Mucosa of gallbladder (tissue), 1 donor: ENCODE measurements at regions not wholly inside any gene's neighbourhood (a gene's known extent, or its start where the extent isn't known, plus 50 kb on each side); places are given as distances from the start of the nearest gene placed in this dataset.
"Not testable (repeated sequence)": the region's sequence is repeated elsewhere in the genome, so short reads cannot be mapped to it uniquely, and the experiment has no call there.

Experiments used
- DNase-seq: peaks from one replicate; pipeline ENCODE4 v3.0.0-alpha.2; 2020; ENCODE audit warnings: low spot score
- donor health status: DM: no; HTN: no; CAD: no.

- DNase-seq: no peak
Measured at GRCh38 chr14:87309557-87309956, 683.4 kb downstream of the GALC start.

DNA sequence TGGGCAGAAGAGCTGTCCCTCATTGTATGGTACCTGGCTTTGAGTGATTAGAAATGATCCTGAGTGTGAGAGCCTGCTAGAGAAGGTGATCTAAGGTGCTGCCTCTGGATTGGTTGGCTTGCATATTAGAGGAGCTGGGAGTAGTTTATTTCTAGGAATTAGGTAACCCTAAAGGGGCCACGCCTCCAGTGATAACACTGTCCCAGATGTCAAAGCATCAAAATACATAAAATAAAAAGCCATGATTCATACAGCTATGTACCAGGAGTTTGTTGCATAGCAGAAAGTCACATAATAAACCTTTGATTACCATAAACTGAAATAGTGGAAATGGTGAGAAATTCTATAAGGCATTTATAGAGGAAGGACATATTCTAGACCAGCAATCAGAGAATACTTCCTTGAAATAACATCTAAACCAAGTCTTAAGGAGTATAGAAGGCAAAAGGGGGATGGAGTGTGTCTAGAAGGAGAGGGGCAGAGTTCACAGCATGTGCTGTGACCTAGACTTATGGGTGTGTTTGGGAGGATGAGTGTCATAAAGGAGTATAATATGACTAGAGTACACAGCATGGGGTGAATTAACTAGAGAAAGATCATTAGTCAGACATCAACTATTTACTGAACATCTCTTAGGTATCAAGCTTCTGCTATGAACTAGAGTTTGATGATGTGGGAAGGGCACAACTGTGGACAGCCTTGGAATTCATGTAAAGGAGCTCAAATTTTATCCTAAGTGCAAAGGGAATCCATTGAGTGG, 686.4 kb downstream of the GALC start:
- no peak for DNase-seq

DNA sequence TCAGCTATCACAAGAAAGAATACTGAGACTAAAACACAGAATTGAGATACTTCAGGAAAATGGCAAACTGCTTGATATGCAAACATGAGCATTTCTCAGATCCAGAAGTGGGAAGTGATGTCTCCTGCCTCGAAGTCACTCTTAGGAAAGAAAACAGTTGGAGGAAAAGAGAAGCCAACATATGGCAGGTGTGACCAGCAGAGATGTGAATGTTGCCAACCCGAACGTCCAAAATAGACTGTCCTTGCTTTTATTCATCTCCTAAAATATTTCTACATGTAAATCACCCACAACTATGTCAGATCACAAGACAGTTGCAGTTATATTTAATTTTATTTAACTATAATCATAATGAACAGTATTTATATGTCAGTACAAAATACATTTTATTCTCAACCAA, 687.6 kb downstream of the GALC start:
- no peak for DNase-seq

GRCh38 chr14:87304404-87304803, 688.6 kb downstream of the GALC start:
- no peak for DNase-seq

GRCh38 chr14:87286826-87287225, 706.2 kb downstream of the GALC start:
- no peak for DNase-seq

- DNase-seq: no peak
Measured at GRCh38 chr14:87286191-87286590, 706.8 kb downstream of the GALC start.

DNA sequence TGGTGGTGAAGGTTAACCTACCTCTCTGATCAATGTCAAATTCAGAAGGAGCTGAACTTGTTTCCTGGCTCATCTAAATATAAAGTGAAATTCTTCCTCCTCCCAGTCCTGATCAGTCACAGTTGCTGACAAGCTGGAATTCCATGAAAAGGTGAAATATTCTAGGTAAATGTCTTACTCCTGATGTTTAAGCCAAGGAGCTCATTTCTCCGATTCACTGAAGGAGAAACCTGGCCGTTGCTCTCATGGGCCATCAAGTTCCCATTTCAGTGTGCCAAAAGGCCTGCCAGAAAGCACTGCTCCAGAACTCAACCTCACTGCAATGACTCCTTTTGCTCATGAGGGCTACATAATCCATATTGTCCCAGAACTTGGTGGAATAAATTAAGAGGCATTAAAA, 707.5 kb downstream of the GALC start:
- no peak for DNase-seq

- DNase-seq: no peak
Measured at GRCh38 chr14:87283547-87283946, 709.4 kb downstream of the GALC start.

DNA sequence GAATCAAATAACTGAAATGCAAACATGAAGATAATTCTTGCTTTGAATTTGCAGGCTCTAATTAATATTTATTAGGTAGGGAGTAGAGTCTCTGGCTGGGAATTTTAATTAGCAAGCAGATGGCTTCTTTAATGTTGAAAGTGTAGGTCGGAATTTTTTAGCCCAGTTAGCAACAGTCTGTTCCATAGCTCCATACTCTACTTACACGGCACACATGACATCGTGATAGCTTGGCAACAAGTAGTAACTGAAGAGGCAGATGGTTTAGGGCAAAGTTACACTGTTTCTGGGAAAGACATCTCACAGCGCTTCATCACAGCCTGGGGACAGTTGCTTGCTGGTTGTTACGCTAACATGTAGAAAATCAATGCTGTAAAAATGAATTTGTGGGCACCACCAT, 710.7 kb downstream of the GALC start:
- DNase-seq: no peak

DNA sequence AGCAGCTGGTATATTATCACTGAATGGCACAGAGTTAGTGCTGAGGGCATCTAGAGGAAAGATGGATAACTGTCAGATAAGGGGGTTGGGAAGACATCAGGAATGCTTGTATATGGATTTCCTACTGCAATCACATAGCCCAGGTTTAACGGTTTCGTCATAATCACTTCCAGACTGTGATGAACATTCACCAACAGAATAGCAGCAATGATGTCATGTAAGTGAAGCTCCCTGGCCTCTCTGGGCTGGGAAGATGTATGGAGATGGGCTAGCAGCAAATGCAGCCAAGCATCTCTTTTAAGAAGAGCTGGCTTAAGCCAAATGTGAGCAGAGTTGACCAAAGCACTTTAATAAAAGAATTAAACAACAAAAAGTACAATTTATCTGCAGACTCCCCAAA, 714.6 kb downstream of the GALC start:
- DNase-seq: no peak

DNA sequence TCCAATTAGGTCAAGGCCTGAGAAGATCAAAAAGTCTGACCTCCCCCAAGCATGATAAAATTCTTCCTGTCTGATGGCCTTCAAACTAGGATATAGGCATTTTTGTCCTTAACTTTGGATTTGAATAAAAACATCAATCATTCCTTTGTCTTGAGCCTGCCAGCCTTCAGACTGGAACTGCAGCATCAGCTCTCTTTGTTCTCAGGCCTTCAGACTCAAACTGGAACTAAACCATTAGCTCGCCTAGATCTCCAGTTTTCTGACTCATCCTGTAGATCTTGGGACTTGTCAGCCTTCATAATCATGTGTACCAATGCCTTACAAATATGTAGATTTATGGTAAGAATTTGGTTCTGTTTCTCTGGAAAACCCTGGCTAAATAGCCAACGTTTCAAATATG, 721.7 kb downstream of the GALC start:
- DNase-seq: no peak

- no peak for DNase-seq
Measured at GRCh38 chr14:87268997-87269396, 724.0 kb downstream of the GALC start.

- DNase-seq: no peak
Measured at GRCh38 chr14:87264796-87265195, 728.2 kb downstream of the GALC start.

- DNase-seq: no peak
Measured at GRCh38 chr14:87264272-87264785, 728.7 kb downstream of the GALC start.

- no peak for DNase-seq
Measured at GRCh38 chr14:87261621-87262020, 731.4 kb downstream of the GALC start.

DNA sequence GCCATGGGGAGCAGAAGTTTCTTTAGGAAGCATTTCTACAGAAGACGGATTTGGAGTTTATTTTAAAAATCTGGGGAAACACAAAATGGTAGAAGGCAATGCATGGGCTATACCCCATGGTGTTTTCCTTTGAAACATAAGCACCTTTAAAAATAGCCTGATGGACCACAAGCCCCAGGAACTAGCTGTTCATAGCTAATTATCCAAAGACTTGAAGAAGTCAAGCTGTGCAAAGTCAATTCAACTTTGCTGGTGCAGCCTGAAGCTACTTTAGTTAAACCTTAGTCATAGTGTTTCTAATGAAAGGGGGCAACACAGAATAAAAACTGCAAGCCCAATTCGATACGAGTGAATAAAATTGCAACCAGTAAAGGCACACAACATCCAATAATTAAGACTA, 732.5 kb downstream of the GALC start:
- no peak for DNase-seq

DNA sequence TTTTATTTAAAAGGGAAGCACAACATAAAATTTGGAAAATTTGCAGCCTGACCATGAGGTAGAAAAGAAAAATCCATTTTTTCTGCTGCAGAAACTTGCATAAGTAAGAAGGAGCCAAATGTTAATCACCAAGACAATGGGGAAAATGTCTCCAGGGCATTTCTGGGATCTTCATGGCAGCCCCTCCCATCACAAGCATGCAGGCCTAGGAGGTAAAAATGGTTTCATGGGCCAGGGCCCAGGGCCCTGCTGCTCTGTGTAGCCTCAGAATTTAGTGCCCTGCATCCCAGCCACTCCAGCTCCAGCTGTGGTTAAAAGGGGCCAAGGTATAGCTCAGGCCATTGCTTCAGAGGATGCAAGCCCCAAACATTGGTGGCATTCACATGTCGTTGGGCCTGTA, 735.6 kb downstream of the GALC start:
- no peak for DNase-seq

GRCh38 chr14:87255058-87255457, 737.9 kb downstream of the GALC start:
- DNase-seq: no peak

DNA sequence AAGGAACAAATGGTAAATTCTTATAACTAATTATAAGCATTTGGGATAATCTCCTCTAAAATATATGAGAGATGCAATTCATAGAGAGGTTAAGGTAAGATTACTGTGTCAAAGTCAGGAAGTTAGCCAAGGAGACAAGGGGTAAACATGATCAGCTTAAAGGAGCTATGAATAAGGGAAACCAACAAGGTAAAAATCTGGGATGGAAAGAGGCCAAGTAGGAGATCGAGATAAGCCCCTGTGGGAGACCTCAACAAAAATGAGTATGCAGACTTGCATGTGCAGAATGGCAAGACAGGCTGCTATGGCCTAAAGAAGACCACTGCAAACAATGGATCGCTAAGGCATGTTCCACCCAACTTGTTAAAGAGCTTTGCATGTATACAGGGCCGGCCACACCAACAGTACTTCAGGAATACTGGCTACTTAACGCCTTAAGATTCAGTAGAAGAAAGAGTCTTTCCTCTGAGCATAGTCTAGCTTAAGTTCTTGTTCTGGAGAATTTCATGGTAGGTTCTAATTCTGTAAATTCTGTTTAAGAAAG, 738.6 kb downstream of the GALC start:
- no peak for DNase-seq

DNA sequence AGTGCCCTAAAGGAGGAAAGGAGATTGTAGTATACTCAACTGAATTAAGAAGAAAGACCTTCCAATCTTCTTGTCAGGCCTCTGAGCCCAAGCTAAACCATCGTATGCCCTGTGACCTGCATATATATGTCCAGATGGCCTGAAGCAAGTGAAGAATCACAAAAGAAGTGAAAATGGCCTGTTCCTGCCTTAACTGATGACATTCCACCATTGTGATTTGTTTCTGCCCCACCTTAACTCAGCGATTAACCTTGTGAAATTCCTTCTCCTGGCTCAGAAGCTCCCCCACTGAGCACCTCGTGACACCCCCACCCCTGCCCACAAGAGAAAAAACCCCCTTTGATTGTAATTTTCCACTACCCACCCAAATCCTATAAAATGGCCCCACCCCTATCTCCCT, 739.2 kb downstream of the GALC start:
- not testable (repeated sequence) for DNase-seq

- DNase-seq: no peak
Measured at GRCh38 chr14:87252103-87252502, 740.9 kb downstream of the GALC start.

DNA sequence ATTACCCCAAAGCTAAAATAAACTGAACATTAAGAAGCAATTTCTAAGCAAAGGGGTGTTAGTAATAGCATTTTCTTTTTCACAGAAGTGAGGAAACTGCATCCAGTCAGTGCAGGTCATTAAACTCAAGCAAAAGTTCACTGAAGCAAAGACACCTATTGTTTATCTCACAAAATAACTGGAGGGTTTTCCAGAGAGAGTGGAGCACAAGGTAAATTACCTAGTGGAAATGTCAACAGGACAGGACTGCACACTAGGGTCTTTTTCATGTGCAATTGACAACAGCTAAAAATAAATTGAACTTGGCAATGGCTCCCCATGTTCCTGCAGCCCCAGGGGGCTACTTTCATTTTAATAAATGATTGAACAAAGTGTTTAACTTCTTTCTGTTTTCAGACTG, 742.0 kb downstream of the GALC start:
- no peak for DNase-seq

DNA sequence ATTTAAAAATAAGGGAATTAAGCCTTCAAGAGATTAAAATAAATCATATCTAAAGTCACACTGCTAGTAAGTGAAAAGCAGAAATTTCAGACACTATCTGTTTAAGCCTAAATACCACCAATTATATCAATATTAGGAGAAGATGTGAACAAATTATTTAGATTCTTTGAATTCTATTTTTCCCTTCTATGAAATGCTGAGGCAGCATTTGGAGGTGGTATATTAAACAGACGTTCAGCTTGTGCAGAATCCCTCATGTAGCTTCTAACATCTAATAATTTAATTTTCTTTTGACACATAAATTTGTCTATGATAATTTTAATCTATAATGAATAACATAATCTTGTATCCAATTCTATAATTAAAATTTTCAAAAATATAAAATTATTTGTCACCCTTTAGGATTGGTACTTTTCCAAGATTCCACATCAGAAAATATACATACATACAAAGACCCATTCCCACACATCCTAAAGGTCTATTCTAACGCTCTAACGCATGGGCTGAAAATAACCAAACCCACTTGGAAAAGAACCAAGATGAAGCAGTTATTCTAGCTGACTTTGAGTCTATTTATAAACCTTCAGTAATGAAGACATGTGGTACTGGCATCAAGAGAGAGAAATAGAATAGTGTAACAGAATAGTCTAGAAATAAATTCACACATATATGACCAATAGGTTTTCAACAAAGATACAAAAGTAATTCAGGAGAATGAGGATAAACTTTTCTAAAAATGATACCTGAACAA, 751.8 kb downstream of the GALC start:
- DNase-seq: no peak
